HepG2 (cell line): ENCODE measurements at regions not wholly inside any gene's neighbourhood (a gene's known extent, or its start where the extent isn't known, plus 50 kb on each side); places are given as distances from the start of the nearest gene placed in this dataset.

ENCODE experiments used
- ATAC-seq: fragments of 200-7000 bp; cut with Tn5 transposase; 3 replicates; pipeline ENCODE4 v1.9.1; 2020; ENCODE audit warnings: mild to moderate bottlenecking, moderate library complexity
- BruUV-seq: library from RNA; stranded (reverse); fragments of 400-500 nt; replicated peaks from 2 replicates; lab custom pipeline; 2021; lab: Mats Ljungman, UMichigan
- CTCF ChIA-PET: fragments of 300-600 bp; formaldehyde crosslinking; extraction: SDS; loops from one replicate; lab custom pipeline; 2021; ENCODE audit warnings: low total read pairs, inconsistent platforms, low intra/inter-chr PET ratio; lab: Yijun Ruan, JAX
- POLR2A ChIA-PET: fragments of 350-600 bp; sonication (Branson Sonifier 250); formaldehyde crosslinking; loops from one replicate; lab custom pipeline; 2020; ENCODE audit warnings: antibody characterized with exemption, inconsistent platforms; lab: Yijun Ruan, JAX
- DNase-seq: peaks from one replicate; pipeline ENCODE4 v3.0.0-alpha.2; 2015; ENCODE audit warnings: low spot score
- FAIRE-seq: peaks from 3 replicates; lab custom pipeline; 2011; peaks lifted over from hg19 to GRCh38; lab: Jason Lieb, UNC
- H2AFZ ChIP-seq: one replicate; pipeline ENCODE4 v1.6.1; 2011; ENCODE audit warnings: low read length, inconsistent platforms
- H3K27ac ChIP-seq: fragments of 300-600 bp; 3 replicates; pipeline ENCODE4 v1.8.0; 2011; ENCODE audit warnings: mixed run types, mild to moderate bottlenecking, mixed read lengths, low read length, inconsistent platforms; ENCODE audit not compliant: insufficient read depth; ENCODE audit errors: extremely low read length
- H3K27me3 ChIP-seq, 2 experiments: fragments of 200-600 bp in 1 of 2; 2 replicates in 1 of 2; 3 replicates in 1 of 2; pipeline versions ENCODE4 v1.6.0 to v1.8.0; 2011; ENCODE audit warnings: low read length in 2 of 2, mild to moderate bottlenecking in 2 of 2, moderate library complexity in 2 of 2, inconsistent platforms in 1 of 2; ENCODE audit not compliant: insufficient read depth in 2 of 2, control insufficient read depth in 1 of 2
- H3K36me3 ChIP-seq, 2 experiments: fragments of 200-600 bp in 1 of 2; replicated peaks in 1 of 2; 2 replicates in 1 of 2; 3 replicates in 1 of 2; pipeline versions ENCODE4 v1.5.1 to v1.8.0; 2011; ENCODE audit warnings: low read length in 2 of 2, inconsistent platforms in 1 of 2; ENCODE audit not compliant: insufficient read depth in 2 of 2, control insufficient read depth in 1 of 2
- H3K4me1 ChIP-seq: 2 replicates; pipeline ENCODE4 v1.5.1; 2012; ENCODE audit warnings: low read length, inconsistent platforms; ENCODE audit not compliant: insufficient read depth
- H3K4me2 ChIP-seq: 2 replicates; pipeline ENCODE4 v1.6.0; 2011; ENCODE audit warnings: low read depth, low read length, inconsistent platforms
- H3K4me3 ChIP-seq, 3 experiments: fragments of 200-600 bp in 1 of 3; sonication (generic), shearing (Covaris generic) in 1 of 3; replicated peaks in 1 of 3; 2 replicates each; pipeline ENCODE4 v1.5.1; 2011 to 2016; ENCODE audit warnings: low read length in 3 of 3, inconsistent platforms in 2 of 3, low read depth in 2 of 3, mild to moderate bottlenecking in 2 of 3, control low read depth in 1 of 3, mixed read lengths in 1 of 3; ENCODE audit not compliant: insufficient read depth in 1 of 3
- H3K79me2 ChIP-seq: one replicate; pipeline ENCODE4 v1.6.1; 2011; ENCODE audit warnings: low read length, inconsistent platforms; ENCODE audit not compliant: insufficient read depth
- H3K9ac ChIP-seq: 2 replicates; pipeline ENCODE4 v1.6.0; 2011; ENCODE audit warnings: mild to moderate bottlenecking, low read depth, low read length, inconsistent platforms; ENCODE audit not compliant: insufficient read depth
- H3K9me3 ChIP-seq: 2 replicates; pipeline ENCODE4 v1.5.1; 2012; ENCODE audit warnings: mild to moderate bottlenecking, low read length
- H4K20me1 ChIP-seq: 2 replicates; pipeline ENCODE4 v1.6.0; 2011; ENCODE audit warnings: inconsistent platforms, mild to moderate bottlenecking, low read length, moderate library complexity; ENCODE audit not compliant: insufficient read depth
- E2F1 ChIP-seq: sonication (generic); formaldehyde crosslinking; IDR thresholded peaks from 2 replicates; pipeline ENCODE4 v1.5.0; 2020; ENCODE audit warnings: missing genetic modification reagents
- ETV5 ChIP-seq: IDR thresholded peaks from 2 replicates; pipeline ENCODE4 v1.6.1; 2018; ENCODE audit warnings: missing biosample characterization, missing genetic modification reagents, inconsistent platforms, borderline replicate concordance
- FOXA1 ChIP-seq, 2 experiments: fragments of 450-650 bp in 1 of 2; sonication (generic) in 1 of 2; formaldehyde crosslinking in 1 of 2; IDR thresholded peaks; 2 replicates each; pipeline versions ENCODE4 v1.4.0 to v1.6.1; 2016 to 2020; ENCODE audit warnings: missing genetic modification reagents in 1 of 2
- GABPB1 ChIP-seq: IDR thresholded peaks from 2 replicates; pipeline ENCODE4 v1.6.1; 2016; ENCODE audit warnings: mild to moderate bottlenecking, missing genetic modification reagents, moderate library complexity, missing compliant biosample characterization
- HNF1B ChIP-seq: sonication (generic); formaldehyde crosslinking; IDR thresholded peaks from 2 replicates; pipeline ENCODE4 v1.5.1; 2020; ENCODE audit warnings: mild to moderate bottlenecking, moderate library complexity, missing genetic modification reagents
- HOXA5 ChIP-seq: sonication (generic); formaldehyde crosslinking; IDR thresholded peaks from 2 replicates; pipeline ENCODE4 v1.4.0; 2020; ENCODE audit warnings: missing genetic modification reagents
- JDP2 ChIP-seq: sonication (generic); formaldehyde crosslinking; IDR thresholded peaks from 2 replicates; pipeline ENCODE4 v1.8.1; 2022; ENCODE audit warnings: missing genetic modification reagents, borderline replicate concordance
- RFXAP ChIP-seq: sonication (generic); formaldehyde crosslinking; IDR thresholded peaks from 2 replicates; pipeline ENCODE4 v1.4.0; 2020; ENCODE audit warnings: missing genetic modification reagents, borderline replicate concordance
- SOX5 ChIP-seq: IDR thresholded peaks from 2 replicates; pipeline ENCODE4 v1.6.1; 2016; ENCODE audit warnings: borderline replicate concordance
- TCF12 ChIP-seq, 2 experiments: fragments of 450-650 bp in 1 of 2; sonication (generic) in 1 of 2; formaldehyde crosslinking in 1 of 2; IDR thresholded peaks; 2 replicates each; pipeline versions ENCODE4 v1.6.1 to v1.8.0; 2017 to 2022; ENCODE audit warnings: antibody characterized with exemption in 1 of 2, mild to moderate bottlenecking in 1 of 2, missing genetic modification reagents in 1 of 2, moderate library complexity in 1 of 2
- TEAD3 ChIP-seq: optimal IDR thresholded peaks from 2 replicates; pipeline ENCODE3; 2016; ENCODE audit warnings: borderline replicate concordance
- WIZ ChIP-seq: sonication (generic); formaldehyde crosslinking; IDR thresholded peaks from 2 replicates; pipeline ENCODE4 v1.5.1; 2020; ENCODE audit warnings: mild to moderate bottlenecking, missing genetic modification reagents
- YY1 ChIP-seq: IDR thresholded peaks from 2 replicates; pipeline ENCODE4 v1.6.1; 2011; ENCODE audit warnings: low read length, low read depth, moderate library complexity, mild to moderate bottlenecking; ENCODE audit not compliant: insufficient read depth, insufficient replicate concordance
- ZNF264 ChIP-seq: sonication (generic); formaldehyde crosslinking; IDR thresholded peaks from 2 replicates; pipeline ENCODE4 v1.4.0; 2020; ENCODE audit warnings: missing genetic modification reagents
- ZNF691 ChIP-seq: sonication (generic); formaldehyde crosslinking; IDR thresholded peaks from 2 replicates; pipeline ENCODE4 v1.4.0; 2020; ENCODE audit warnings: missing genetic modification reagents, low read depth, mild to moderate bottlenecking, borderline replicate concordance
- ZNF737 ChIP-seq: sonication (generic); formaldehyde crosslinking; IDR thresholded peaks from 2 replicates; pipeline ENCODE4 v1.5.0; 2020; ENCODE audit warnings: missing genetic modification reagents, mild to moderate bottlenecking, borderline replicate concordance
- ZNF747 ChIP-seq: sonication (generic); formaldehyde crosslinking; IDR thresholded peaks from 2 replicates; pipeline ENCODE4 v1.8.1; 2023; ENCODE audit warnings: missing genetic modification reagents, mild to moderate bottlenecking, borderline replicate concordance
- ZSCAN12 ChIP-seq: sonication (generic); formaldehyde crosslinking; IDR thresholded peaks from 2 replicates; pipeline ENCODE4 v1.9.0; 2021; ENCODE audit warnings: mild to moderate bottlenecking, missing genetic modification reagents
- WGBS: methylation state at CpG from one replicate; pipeline ENCODE4 v1.1.6; 2017; ENCODE audit warnings: low lambda C conversion rate; 5-methylcytosine and 5-hydroxymethylcytosine counted together
- in situ Hi-C: cut with HindIII; loops from 2 replicates; pipeline ENCODE4 v1.10.0; 2017; ENCODE audit warnings: low pct_unique_long_range_greater_than_20kb; ENCODE audit not compliant: extremely low pct_ligation_motif_present
- intact Hi-C: fragments of 100-400 bp; cut with micrococcal nuclease; formaldehyde crosslinking; loops from one replicate; pipeline ENCODE4 v1.10.0; 2022; ENCODE audit not compliant: unreplicated experiment
- TF ChIP-seq, protein P1 (sequence below): sonication (generic); formaldehyde crosslinking; IDR thresholded peaks from 2 replicates; pipeline ENCODE4 v1.9.0; 2022; ENCODE audit warnings: missing genetic modification reagents, mild to moderate bottlenecking, borderline replicate concordance

- in situ Hi-C loops = no loop called here
- H3K36me3 ChIP-seq = no peaks in the 10 kb centered on the region
- FAIRE-seq = no peak
Observed at GRCh38 chr18:44625386-44625785, 55.3 kb upstream of the SETBP1 start.

DNA sequence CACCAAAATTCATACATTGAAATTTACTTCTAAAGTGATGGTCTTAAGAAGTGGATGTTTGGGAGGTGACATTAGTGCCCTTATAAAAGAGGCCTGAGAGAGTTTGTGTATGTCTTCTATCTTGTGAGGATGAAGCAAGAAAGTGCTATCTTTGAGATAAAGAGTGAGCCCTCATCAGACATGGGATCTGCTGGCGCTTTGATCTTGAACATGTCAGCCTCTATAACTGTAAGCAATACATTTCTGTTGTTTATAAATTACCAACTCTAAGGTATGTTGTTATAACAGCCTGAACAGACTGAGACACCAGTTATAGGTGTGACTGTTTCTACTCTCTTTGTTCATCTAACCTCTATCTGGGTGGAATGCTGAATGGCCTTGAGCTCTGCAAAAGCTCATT is 54.5 kb upstream of the SETBP1 start:
- H4K20me1 ChIP-seq = no peaks in the 10 kb centered on the region
- no peaks in the 10 kb centered on the region for H3K9me3 ChIP-seq
- in situ Hi-C loops (no loop called here), intact Hi-C loops (loop anchor here (5.0 kb wide), 1 partner anchor 581 kb away; no protein-coding TSS in a partner anchor)
- no peaks in the 10 kb centered on the region for H3K4me1 ChIP-seq
- 20% methylated on average over 1 of the region's 1 CpG for WGBS
- no peaks in the 10 kb centered on the region for H3K36me3 ChIP-seq
- DNase-seq = no peak
- BruUV-seq = no TSS peak
- ATAC-seq = no peak
- FAIRE-seq = no peak
- CTCF ChIA-PET = no interaction called here
- H3K79me2 ChIP-seq = no peaks in the 10 kb centered on the region
- POLR2A ChIA-PET = no interaction called here
- H3K27ac ChIP-seq = no peak overlapping the region
- H3K27me3 ChIP-seq = no peaks in the 10 kb centered on the region
- no peak overlapping the region for H2AFZ ChIP-seq
- H3K4me2 ChIP-seq = no peak overlapping the region
- H3K4me3 ChIP-seq = no peak overlapping the region
- no peak overlapping the region for H3K9ac ChIP-seq
- TF ChIP-seq ETV5 (CRISPR knock-in tag) (no peak), GABPB1 (CRISPR knock-in tag) (no peak), HNF1B (CRISPR knock-in tag) (no peak), ZNF691 (no peak), ZNF747 (CRISPR knock-in tag) (no peak)
- TF ChIP-seq, protein P1, sequence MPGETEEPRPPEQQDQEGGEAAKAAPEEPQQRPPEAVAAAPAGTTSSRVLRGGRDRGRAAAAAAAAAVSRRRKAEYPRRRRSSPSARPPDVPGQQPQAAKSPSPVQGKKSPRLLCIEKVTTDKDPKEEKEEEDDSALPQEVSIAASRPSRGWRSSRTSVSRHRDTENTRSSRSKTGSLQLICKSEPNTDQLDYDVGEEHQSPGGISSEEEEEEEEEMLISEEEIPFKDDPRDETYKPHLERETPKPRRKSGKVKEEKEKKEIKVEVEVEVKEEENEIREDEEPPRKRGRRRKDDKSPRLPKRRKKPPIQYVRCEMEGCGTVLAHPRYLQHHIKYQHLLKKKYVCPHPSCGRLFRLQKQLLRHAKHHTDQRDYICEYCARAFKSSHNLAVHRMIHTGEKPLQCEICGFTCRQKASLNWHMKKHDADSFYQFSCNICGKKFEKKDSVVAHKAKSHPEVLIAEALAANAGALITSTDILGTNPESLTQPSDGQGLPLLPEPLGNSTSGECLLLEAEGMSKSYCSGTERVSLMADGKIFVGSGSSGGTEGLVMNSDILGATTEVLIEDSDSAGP (CRISPR knock-in tag) = no peak

More at GRCh38 chr18:44625386-44625785, 55.3 kb upstream of the SETBP1 start:
- POLR2A ChIA-PET = no interaction called here
- Histone ChIP-seq H2AFZ (no peak overlapping the region), H3K4me1 (no peaks in the 10 kb centered on the region), H3K9me3 (no peaks in the 10 kb centered on the region), H3K27me3 (no peaks in the 10 kb centered on the region), H3K79me2 (no peaks in the 10 kb centered on the region), H3K9ac (no peak overlapping the region), H3K4me2 (no peak overlapping the region), H3K4me3 (no peak overlapping the region)
- intact Hi-C loops = loop anchor here (5.0 kb wide), 1 partner anchor 582 kb away; no protein-coding TSS in a partner anchor
- TF ChIP-seq ZSCAN12 (CRISPR knock-in tag) (no peak), ZNF737 (no peak), GABPB1 (CRISPR knock-in tag) (no peak), E2F1 (CRISPR knock-in tag) (no peak), YY1 (no peak), RFXAP (no peak), TCF12 (IDR thresholded peaks at IDR 0.05) (no peak), TCF12 (CRISPR knock-in tag; IDR thresholded peaks at IDR 0.05) (no peak), SOX5 (no peak), FOXA1 (IDR thresholded peaks at IDR 0.05) (no peak), FOXA1 (CRISPR knock-in tag; IDR thresholded peaks at IDR 0.05) (no peak), ZNF264 (CRISPR knock-in tag) (no peak), WIZ (CRISPR knock-in tag) (no peak), JDP2 (CRISPR knock-in tag) (no peak), TEAD3 (CRISPR knock-in tag) (no peak), HOXA5 (CRISPR knock-in tag) (no peak)
- TF ChIP-seq, all 625 proteins: peak for 0
- Histone ChIP-seq H3K27ac (no peak overlapping the region), H4K20me1 (no peaks in the 10 kb centered on the region)
- DNase-seq = no peak
- ATAC-seq = no peak
- CTCF ChIA-PET = no interaction called here
- 32% methylated on average over 3 of the region's 3 CpGs for whole genome bisulfite sequencing
- no TSS peak for BruUV-seq
